GM21786 (cell line): ENCODE measurements at regions not wholly inside any gene's neighbourhood (a gene's known extent, or its start where the extent isn't known, plus 50 kb on each side); places are given as distances from the start of the nearest gene placed in this dataset.

Experiments
- ATAC-seq: cut with Tn5 transposase; IDR thresholded peaks from one replicate; pipeline ENCODE4 v1.9.1; 2021; ENCODE audit not compliant: unreplicated experiment

DNA sequence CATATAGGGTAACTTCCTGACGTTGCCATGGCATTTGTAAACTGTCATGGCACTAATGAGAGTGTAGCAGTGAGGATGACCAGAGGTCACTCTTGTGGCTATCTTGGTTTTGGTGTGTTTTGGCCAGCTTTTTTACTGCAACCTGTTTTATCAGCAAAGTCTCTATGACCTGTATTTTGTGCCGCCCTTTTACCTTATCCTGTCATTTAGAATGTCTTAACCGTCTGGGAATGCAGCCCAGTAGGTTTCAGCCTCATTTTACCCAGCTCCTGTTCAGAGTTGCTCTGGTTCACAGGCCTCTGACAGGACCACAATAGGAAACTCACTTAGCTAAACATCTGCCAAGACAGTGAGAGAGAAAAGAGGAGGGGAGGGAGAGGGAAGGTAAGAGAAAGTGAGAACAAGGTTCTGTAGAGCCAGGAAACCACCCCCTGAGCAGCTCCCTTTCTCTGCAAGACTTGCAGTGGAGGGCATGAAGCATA lies 64.8 kb upstream of the PLEKHG3 start:
- peak; percentile 77 for ATAC-seq

DNA sequence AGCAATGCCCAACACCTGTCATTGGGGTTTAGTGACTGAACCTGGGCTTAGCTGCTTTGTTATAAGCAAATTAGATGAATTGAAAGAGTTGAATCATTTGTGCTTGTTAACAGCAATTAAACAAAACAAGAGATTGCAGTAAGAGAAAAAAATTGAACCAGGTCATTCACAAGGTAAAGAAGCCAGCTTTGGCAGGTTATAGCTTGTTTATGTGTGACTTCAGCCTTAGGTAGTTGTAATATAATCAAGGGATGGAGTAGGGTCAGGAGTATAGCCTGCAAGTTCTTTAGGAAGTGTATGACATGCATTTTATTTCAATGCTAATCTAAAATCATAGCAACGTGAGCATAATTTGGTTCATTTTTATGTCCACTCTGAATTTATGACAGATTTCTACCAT lies 63.4 kb upstream of the PLEKHG3 start:
- no peak for ATAC-seq

DNA sequence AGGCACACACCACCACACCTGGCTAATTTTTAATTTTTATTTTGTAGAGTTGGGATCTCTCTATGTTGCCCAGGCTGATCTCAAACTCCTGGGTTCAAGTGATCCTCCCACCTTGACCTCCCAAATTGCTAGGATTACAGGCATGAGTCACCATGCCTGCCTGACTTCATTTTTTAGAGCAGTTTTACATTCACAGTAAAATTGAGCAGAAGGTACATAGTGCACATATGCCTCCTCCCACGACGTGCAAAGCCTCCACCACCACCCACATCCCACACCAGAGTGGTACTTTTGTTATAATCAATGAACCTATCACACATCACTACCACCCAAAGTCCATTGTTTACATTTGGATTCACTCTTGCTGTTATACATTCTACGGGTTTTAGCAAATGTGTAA lies 62.5 kb upstream of the PLEKHG3 start:
- ATAC-seq: no peak

DNA sequence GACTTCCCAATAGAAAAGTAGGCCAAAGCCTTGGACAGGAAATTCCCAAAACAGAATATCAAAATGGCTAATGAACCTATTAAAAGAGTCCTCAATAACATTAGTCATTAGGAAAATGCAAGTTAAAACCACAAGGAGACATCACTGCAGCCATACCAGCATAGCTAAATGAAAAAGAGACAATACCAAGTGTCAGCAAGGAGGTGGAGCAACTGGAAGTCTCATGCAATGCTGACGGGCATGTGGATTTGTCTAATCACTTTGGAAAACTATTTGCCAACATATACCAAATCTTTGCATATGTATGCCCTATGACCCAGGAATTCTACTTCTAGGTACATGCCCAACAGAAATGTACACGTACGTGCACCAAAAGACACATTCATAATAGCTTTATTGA lies 60.5 kb upstream of the PLEKHG3 start:
- no peak for ATAC-seq

DNA sequence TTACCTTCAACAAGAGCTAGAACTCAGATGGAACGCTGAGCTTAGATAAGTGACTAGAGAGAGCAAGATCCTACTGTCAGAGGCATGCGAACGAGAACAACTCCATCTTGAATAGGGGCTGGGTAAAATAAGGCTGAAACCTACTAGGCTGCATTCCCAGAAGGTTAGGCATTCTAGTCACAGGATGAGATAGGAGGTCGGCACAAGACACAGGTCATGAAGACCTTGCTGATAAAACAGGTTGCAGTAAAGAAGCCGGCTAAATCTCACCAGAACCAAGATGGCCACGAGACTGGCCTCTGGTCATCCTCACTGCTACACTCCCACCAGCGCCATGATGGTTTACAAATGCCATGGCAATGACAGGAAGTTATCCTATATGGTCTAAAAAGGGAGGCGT lies 59.6 kb upstream of the PLEKHG3 start:
- no peak for ATAC-seq

DNA sequence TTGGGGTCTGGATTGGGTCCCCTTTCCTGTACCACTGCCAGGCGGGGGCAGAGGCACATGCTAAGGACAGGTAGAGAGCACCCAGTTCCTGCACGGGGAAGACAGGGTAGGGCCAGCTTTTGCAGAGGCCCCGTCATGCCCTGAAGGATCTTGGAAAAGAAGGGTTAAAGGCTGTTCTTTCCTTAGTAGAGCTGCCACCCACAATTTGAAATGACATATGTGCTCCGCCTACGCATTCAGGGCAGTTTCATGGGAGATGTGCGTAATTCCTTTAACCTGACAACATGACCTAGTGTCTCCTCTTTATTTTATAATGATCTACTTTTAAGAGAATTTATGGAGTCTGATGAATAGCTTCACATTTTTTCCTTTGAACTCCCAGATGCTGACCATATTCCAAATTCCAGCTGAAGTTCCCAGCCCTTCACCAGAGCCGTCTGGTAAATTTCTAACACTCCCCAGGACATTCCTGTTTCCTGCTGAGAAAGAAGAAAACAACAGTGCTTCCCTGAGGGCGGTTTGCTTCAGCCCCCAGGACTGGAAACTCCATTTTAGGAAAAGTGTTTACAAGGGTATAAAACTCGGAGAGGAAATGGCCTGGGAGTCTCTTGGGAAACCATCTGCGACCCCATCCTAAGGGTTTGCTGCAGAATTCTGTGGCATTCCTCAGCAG lies 58.9 kb upstream of the PLEKHG3 start:
- no peak for ATAC-seq

DNA sequence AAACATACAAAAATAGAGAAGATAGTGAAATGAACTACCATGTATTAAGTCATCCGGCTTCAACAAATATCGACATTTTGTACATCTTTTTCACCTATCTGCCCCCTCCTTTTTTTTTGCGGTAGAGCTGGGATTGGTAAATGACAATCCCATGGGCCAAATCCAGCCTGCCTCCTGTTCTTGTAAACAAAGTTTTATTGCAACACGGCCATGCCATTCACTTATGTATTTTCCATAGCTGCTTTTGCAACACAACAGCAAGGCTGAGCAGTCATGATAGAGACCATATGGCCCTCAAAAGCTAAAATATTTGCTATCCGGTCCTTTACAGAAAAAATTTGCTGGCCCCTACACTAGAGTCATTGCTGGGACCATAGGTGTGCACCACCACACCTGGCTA lies 58.1 kb upstream of the PLEKHG3 start:
- ATAC-seq: no peak

DNA sequence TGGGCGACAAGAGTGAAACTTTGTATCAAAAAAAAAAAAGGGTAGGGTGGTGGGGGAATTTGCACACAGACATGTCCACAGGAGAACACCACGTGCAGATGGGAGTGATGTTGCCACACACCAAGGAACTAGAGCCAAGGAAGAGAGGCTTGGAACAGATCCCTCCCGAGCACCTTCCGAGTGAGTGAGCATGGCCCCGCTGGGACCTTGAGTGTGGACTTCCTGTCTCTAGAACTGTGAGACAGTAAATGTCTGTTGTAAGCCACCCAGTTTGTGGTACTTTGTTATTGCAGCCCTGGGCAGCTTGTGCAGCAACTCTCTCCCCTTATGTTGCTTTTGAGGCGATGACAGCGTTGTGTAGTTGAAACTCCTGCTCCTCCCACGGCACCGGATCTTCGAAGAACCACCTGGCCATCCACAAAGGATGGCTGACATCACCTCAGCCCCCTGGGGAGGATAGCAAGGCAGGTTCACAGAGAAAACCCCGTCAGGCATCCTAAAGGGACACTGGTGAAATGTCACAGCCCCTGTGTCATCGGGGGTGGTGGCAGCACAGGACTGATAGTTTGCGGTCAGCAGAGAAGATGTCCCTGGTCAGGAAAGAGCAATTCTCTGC lies 54.7 kb upstream of the PLEKHG3 start:
- no peak for ATAC-seq

DNA sequence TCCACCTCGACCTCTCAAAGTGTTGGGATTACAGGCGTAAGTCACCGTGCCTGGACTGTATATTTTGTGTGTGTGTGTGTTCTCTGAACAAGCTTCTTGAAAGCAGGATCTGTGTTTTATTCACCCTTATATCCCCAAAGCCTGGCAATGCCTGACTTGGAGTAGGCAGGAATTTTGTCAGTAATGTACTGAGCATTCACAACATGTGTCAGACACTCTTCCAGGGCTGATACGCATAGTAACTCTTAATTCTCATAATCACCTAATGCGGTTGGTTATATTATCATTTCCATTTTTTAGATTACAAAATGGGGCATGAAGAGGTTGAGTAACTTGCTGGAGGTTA lies 50.4 kb upstream of the PLEKHG3 start:
- ATAC-seq: no peak

DNA sequence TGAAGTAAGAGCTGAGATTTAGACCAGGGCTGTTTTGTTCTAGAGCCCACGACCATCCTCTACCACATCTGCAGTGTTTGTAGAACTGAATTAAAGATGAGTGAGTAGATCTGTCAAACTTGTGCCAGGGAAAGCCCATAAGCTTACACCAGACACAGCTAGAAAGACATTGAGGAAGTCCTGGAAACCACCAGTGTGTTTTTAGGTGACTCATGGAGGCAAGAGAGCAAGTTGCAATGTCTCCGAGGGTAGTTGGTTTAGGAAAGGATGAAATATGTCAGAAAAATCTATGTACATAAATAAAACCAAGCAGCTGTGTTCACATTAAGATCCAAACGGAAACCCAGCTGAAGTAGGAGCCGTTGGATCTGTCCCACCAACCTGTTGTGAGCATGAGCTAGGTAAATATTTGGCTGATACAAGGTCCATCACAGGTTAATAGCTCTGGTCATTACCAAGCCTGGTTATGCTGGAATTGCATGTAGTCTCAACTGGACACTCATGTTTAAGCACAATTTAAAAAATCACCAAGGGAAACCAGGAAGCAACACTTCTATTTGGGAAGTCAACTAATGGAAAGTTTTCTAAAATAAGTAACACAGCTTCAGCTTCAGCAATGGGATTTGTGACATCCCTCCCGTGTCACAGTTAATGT lies 49.9 kb upstream of the PLEKHG3 start:
- no peak for ATAC-seq
